Peyer's patch (tissue), 4 donors: ENCODE measurements at regions not wholly inside any gene's neighbourhood (a gene's known extent, or its start where the extent isn't known, plus 50 kb on each side); places are given as distances from the start of the nearest gene placed in this dataset.

ENCODE experiments used
- CTCF ChIP-seq, 6 experiments: fragments of 450-650 bp in 4 of 6; fragments of 200-600 bp in 2 of 6; sonication (generic) in 1 of 6; IDR thresholded peaks; one replicate each; pipeline ENCODE4 v1.5.1; 2017 to 2019; ENCODE audit warnings: antibody characterized with exemption in 6 of 6, mild to moderate bottlenecking in 3 of 6, moderate library complexity in 1 of 6
- POLR2A ChIP-seq, 2 donors: fragments of 450-650 bp; IDR thresholded peaks; one replicate each; pipeline ENCODE4 v1.5.1; 2017; ENCODE audit warnings: antibody characterized with exemption in 2 of 2, mild to moderate bottlenecking in 2 of 2, moderate library complexity in 2 of 2

GRCh38 chrY:15583111-15583510 lies 1058.8 kb downstream of the NLGN4Y start:
- TF ChIP-seq CTCF (IDR thresholded peaks at IDR 0.05) (no peak), POLR2A (IDR thresholded peaks at IDR 0.05) (no peak)
